Kidney epithelial cell (primary cell): ENCODE measurements at regions not wholly inside any gene's neighbourhood (a gene's known extent, or its start where the extent isn't known, plus 50 kb on each side); places are given as distances from the start of the nearest gene placed in this dataset.
"Not testable (repeated sequence)": the region's sequence is repeated elsewhere in the genome, so short reads cannot be mapped to it uniquely, and the experiment has no call there.

ENCODE experiments used
- DNase-seq: peaks from one replicate; pipeline ENCODE4 v3.0.0-alpha.2; 2010; ENCODE audit warnings: low read depth
- H3K27me3 ChIP-seq: 2 replicates; pipeline ENCODE4 v1.6.0; 2011; ENCODE audit warnings: low read length; ENCODE audit not compliant: control insufficient read depth, insufficient read depth
- H3K36me3 ChIP-seq: 2 replicates; pipeline ENCODE4 v1.5.1; 2011; ENCODE audit warnings: low read length; ENCODE audit not compliant: control insufficient read depth, insufficient read depth
- H3K4me3 ChIP-seq: 2 replicates; pipeline ENCODE4 v1.5.1; 2011; ENCODE audit warnings: low read depth, mild to moderate bottlenecking, control low read depth, low read length
- TF ChIP-seq, protein P1 (sequence below): IDR thresholded peaks from 2 replicates; pipeline ENCODE4 v1.5.1; 2011; ENCODE audit warnings: mild to moderate bottlenecking, moderate library complexity, low read length, control low read depth, inconsistent platforms; ENCODE audit not compliant: insufficient read depth, poor library complexity, severe bottlenecking

DNA sequence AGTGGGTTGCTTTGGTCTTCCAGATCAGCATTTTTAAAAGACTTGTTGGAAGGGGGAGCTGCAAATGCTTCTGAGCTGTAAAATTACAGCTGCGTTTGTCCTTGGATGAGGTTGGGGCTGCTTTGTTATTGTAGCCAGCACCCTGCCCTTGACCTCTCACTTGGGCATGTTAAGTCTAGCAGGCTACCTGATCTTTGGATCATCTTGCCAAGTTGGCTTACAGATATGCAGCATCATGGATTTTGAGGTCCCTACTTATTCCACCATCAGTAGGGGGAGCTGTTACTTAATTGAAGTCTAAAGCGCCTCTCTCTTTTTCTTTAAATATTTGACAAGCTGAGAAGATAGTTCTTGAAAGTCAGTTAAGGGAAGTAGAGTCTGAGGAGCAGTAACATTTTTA is 793.0 kb downstream of the MCTP2 start:
- H3K27me3 ChIP-seq, result no peaks in the 10 kb centered on the region
- no peak overlapping the region for H3K4me3 ChIP-seq
- TF ChIP-seq, protein P1, sequence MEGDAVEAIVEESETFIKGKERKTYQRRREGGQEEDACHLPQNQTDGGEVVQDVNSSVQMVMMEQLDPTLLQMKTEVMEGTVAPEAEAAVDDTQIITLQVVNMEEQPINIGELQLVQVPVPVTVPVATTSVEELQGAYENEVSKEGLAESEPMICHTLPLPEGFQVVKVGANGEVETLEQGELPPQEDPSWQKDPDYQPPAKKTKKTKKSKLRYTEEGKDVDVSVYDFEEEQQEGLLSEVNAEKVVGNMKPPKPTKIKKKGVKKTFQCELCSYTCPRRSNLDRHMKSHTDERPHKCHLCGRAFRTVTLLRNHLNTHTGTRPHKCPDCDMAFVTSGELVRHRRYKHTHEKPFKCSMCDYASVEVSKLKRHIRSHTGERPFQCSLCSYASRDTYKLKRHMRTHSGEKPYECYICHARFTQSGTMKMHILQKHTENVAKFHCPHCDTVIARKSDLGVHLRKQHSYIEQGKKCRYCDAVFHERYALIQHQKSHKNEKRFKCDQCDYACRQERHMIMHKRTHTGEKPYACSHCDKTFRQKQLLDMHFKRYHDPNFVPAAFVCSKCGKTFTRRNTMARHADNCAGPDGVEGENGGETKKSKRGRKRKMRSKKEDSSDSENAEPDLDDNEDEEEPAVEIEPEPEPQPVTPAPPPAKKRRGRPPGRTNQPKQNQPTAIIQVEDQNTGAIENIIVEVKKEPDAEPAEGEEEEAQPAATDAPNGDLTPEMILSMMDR, result peak; percentile 51
- no peak for DNase-seq
- H3K36me3 ChIP-seq, result peaks cover 1% of the 10 kb centered on the region

DNA sequence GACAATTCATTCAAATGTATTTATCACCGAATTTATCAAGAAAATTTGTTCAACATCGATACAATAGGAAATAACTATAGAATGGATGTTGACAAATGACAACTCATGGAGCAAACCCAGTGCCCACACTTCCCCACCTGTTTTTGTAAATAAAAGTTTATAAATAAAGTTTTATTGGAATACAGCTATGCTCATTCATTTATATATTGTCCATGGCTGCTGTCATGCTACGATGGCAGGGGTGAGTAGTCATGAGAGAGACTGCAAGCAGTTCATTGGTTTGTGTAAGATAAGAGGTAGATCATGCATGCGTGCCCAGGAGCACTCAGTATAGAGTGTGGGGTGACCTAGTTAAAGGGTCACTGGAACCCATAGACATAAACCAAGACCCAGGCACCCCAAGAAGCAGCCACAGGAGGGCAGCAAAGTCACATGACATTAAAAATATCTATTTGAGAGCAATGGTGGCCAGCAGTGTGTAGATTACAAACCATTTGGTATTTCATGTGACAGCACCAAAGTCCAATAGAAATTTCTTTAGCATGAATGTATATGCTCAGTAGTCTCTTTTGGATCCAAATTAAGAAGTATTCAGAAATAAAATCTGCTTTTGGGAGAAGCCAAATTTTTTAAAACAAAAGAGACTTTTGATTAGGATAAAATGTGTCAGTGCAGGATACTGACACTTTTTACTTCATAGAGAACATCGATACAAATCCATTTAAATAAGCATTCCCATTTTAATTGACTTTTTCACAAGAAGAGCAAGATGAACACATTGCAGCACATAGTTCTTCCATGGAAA is 794.8 kb downstream of the MCTP2 start:
- H3K36me3 ChIP-seq, result no peaks in the 10 kb centered on the region
- H3K4me3 ChIP-seq, result no peak overlapping the region
- TF ChIP-seq, protein P1, result peak; percentile 79
- H3K27me3 ChIP-seq, result no peaks in the 10 kb centered on the region
- DNase-seq, result no peak

DNA sequence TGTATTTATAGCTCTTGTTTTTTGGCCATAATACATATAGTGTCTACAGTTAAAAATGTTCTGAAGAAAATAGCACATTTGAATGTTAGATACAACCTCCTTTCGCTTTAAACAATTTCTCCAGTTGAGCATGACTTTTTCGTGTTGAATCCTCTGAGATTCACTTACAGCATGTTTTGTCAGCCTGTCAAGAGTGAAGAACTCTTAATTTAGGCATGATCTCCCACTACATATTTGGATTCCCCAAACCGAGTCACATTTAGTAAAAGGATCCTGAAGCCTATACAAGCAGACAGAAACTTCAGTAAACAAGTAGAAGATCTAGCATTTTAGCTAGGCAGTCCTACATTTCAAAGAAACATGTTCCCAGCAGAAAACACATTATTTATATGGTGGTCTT is 796.6 kb downstream of the MCTP2 start:
- DNase-seq, result no peak
- no peaks in the 10 kb centered on the region for H3K27me3 ChIP-seq
- TF ChIP-seq, protein P1, result no peak
- H3K4me3 ChIP-seq, result no peak overlapping the region
- no peaks in the 10 kb centered on the region for H3K36me3 ChIP-seq

DNA sequence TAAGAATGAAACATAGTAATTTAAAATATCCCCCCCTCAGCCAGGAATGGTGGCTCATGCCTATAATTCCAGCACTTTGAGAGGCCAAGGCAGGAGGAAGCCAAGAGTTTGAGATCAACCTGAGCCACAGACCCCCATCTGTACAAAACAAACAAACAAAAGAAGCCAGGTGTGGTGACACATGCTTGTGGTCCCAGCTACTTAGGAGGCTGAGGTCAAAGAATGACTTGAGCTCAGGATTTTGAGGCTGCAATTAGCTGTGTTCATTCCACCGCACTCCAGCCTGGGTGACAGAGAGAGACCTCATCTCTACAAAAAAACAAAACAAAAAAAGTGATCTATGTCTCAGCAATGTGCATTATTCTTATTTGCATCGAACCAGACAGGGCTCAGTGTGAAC is 800.8 kb downstream of the MCTP2 start:
- TF ChIP-seq, protein P1, result no peak
- no peaks in the 10 kb centered on the region for H3K27me3 ChIP-seq
- no peaks in the 10 kb centered on the region for H3K36me3 ChIP-seq
- H3K4me3 ChIP-seq, result no peak overlapping the region
- DNase-seq, result peak; percentile 31

DNA sequence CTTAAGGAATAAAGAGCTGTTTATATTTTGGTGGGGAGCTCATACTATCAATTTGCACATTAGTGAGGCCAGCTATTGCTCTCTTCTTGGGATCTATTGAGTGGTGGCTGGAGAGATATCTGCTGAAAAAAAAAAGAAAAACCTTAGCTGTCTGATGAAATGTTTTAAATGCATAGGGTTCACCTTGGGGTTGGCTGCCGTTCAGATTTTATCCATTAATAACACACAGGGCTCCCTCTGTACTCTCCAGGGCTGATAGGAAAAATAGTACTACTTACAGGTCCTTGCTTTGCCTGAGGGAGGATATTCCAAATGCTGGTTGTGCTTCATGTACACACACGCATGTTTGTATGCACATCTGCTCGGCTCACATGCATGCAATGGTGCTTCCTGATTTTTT is 803.7 kb downstream of the MCTP2 start:
- no peak overlapping the region for H3K4me3 ChIP-seq
- TF ChIP-seq, protein P1, result no peak
- H3K36me3 ChIP-seq, result no peaks in the 10 kb centered on the region
- DNase-seq, result no peak
- H3K27me3 ChIP-seq, result no peaks in the 10 kb centered on the region

DNA sequence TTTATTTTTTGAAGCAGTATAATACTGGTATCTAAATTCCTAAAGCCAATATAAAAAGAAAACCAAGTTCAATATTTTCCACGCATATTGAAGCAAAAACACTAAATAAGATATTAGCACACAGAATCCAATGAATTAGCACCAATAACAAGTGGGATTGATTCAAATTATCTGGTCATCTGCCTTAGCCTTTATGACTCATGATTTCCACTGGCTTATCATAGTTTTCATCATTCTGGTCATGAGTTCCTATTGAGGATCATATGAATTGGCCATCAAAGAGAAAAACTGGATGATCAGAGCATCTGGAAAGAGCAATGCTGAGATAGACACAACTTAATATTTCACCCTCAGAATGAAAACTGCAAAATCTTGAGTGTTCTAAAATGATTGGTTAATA is 809.9 kb downstream of the MCTP2 start:
- Histone ChIP-seq H3K4me3 (no peak overlapping the region), H3K36me3 (no peaks in the 10 kb centered on the region), H3K27me3 (no peaks in the 10 kb centered on the region)
- TF ChIP-seq, protein P1, result no peak
- no peak for DNase-seq

DNA sequence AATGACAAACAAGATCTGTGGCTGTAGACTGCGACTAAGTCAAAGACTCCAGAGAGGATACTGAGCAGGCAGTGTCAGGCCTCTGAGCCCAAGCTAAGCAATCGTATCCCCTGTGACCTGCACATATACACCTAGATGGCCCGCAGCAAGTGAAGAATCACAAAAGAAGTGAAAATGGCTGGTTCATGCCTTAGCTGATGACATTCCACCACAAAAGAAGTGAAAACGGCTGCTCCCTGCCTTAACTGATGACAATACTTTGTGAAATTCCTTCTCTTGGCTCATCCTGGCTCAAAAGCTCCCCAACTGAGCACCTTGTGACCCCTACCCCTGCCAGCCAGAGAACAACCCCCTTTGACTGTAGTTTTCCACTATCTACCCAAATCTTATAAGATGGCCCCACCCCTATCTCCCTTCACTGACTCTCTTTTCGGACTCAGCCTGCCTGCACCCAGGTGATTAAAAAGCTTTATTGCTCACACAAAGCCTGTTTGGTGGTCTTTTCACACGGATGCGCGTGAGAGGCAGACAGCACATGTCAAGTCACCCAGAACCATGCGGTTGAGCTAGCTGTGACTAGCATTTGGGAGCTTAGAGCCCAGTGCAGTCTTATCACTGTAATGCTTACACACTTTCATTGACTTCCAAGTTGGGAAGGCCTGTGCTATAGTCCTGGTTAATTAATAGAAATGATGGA is 812.0 kb downstream of the MCTP2 start:
- H3K27me3 ChIP-seq, DNase-seq, H3K4me3 ChIP-seq, H3K36me3 ChIP-seq: not testable (repeated sequence)
